Activated naive CD4-positive, alpha-beta T cell treated with anti-CD3 and anti-CD28 coated beads, Interleukin-2, amount 50 U/mL, for 16 hours (primary cell): ENCODE measurements at regions not wholly inside any gene's neighbourhood (a gene's known extent, or its start where the extent isn't known, plus 50 kb on each side); places are given as distances from the start of the nearest gene placed in this dataset.

ENCODE experiments used
- DNase-seq: peaks from one replicate; pipeline ENCODE4 v3.0.0-alpha.2; 2020

- no peak for DNase-seq
Observed at GRCh38 chr3:135755330-135756105, 210.0 kb upstream of the PPP2R3A start.

DNA sequence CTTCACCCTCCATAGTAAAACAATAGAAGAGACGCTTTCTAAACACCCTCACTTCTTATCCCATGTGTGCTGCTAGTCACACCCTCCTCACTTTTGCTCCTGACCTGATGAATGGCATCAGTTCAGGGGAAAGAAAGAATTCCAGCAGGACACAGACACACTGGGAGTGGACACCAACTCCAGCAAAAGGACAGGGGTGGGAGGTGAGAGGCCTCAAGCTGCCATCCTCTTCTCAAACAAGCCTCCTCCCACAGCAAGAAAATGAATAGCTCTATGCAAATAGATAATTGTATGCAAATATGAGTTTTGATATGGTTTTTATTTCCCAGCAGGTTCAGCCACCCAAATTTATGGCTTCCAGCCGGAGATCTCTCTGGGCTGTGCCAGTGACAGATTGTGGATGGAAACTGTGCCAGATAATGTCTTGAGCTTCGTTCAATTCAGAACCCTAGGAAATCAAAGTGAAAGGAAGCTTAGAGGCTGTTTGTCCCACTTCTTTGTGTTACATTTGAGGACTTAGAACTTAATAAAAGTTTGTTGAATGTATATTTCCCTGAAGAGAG, 209.3 kb upstream of the PPP2R3A start:
- DNase-seq: no peak

- DNase-seq: no peak
Observed at GRCh38 chr3:135757421-135757820, 208.1 kb upstream of the PPP2R3A start.

GRCh38 chr3:135758961-135759360, 206.6 kb upstream of the PPP2R3A start:
- DNase-seq: no peak

GRCh38 chr3:135759651-135760050, 205.9 kb upstream of the PPP2R3A start:
- DNase-seq: no peak

GRCh38 chr3:135760581-135760980, 204.9 kb upstream of the PPP2R3A start:
- DNase-seq: no peak

DNA sequence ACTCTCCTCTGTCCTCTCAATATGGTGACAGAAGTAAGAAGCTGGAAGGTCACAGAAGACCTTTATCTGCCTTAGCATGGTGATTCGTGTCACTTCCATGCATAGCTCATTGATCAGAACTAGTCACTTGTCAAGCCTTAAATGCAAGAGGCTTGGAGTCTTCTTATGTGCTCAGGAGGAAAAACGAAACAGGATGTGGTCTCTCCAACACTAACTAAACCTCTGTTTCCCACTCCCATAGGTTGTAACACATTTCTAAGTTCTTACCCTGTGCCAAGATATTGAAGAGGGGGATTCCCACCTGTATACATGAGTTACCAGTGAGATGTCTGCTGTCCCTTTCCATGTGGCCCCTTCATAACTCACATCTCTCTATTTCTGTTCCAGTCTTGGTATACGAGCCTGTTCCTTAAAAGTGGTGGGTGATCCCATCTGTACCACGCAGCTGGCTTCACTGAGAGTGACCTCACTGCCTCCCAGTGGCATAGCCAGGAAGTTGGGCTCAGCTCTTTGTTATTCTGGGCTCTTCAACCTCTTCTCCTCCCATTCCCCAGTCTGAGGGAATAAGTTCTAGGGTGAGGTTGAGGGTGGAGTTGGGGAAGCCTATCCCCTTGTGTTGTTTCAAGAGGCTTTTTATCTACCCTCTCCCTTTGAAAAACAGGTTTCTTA, 203.2 kb upstream of the PPP2R3A start:
- DNase-seq: no peak

GRCh38 chr3:135766115-135766514, 199.4 kb upstream of the PPP2R3A start:
- DNase-seq: no peak

DNA sequence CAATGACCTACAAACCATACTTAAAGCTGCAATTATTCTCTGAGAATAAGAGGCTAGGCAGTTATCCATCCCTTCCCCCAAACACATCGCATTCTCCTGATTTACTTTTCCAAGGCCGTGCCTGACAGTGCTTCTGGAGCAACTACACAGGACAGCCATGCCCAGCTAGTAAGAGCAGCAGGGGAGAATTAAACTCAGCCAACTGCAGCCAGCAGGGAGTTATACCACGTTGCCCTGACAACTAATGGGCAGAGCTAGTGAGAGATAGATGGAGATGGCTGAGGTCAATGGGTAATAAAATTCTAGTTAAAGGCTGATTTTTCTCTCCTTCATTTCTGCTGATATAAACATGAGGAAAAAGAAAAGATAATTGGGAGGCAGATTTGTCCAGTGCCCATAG, 193.8 kb upstream of the PPP2R3A start:
- DNase-seq: no peak

DNA sequence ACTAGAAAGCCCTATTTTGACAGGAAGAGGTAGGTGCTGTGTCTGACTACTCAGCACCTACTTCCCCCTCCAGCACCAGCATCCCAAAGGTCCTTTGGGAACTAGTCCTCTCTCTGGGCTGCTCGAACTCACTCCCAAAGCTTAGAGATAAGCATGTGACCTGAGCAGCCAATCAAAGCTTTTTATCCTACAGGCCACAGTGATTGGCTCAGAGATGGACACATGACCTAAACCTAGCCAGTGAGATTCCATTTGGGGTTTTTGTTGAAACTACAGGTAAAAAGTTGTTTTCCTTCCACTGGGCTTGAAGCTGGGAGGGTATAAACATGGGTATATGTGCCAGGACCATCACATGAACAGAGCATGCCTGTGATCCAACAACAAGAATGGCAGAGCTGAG, 186.5 kb upstream of the PPP2R3A start:
- no peak for DNase-seq

- DNase-seq: no peak
Observed at GRCh38 chr3:135779590-135780235, 185.8 kb upstream of the PPP2R3A start.

- DNase-seq: no peak
Observed at GRCh38 chr3:135781026-135781815, 184.3 kb upstream of the PPP2R3A start.

- no peak for DNase-seq
Observed at GRCh38 chr3:135784557-135784956, 181.0 kb upstream of the PPP2R3A start.

DNA sequence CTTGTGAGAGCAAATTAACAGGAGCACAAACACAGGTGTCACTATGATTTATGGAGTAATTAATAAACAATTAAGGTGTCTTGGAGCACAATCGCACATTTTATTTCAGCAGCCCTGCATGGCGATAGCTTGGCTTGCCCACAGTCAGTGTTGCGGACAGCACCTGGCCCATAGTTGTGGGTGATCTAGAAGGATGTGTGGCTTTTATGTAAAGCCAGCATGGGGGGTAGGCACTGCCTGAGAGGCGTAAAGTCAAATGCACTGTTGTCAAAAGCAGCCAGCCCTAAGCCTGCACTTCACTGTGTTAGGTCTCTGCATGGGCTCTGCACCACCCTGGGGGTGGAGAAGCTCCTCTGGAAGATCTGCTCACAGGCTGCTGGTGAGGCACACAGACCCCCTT, 177.4 kb upstream of the PPP2R3A start:
- DNase-seq: no peak

GRCh38 chr3:135788978-135789377, 176.6 kb upstream of the PPP2R3A start:
- no peak for DNase-seq

GRCh38 chr3:135792174-135792573, 173.4 kb upstream of the PPP2R3A start:
- no peak for DNase-seq

DNA sequence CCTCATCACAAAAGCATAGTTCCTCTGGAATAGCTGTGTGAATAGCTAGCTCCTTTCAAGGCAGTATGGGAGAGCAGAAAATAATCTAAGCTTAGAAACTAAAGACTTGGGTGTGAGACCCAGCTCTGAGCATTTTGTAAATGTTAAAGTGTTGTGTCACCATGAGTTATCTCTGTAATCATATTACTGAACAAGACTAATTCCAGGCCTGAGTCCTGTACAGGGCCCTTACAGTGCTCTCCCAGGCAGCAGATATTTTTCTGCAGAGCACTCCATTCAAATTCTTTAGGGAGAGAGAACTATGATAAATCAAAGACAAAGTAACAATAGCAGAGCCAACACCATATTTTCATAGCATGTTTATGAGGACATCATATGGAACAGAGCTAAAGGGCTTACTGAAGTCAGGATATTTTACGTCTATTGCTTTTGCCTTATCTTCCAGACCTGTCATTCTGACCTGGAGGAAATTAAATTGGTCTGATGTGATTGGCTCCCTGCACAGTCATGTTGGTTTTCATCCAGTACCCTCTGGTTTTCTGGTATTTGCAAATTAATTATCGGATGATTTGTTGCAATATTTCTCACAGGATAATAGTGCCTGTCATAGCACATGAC, 172.6 kb upstream of the PPP2R3A start:
- DNase-seq: no peak

- DNase-seq: no peak
Observed at GRCh38 chr3:135800071-135800549, 165.4 kb upstream of the PPP2R3A start.

GRCh38 chr3:135801018-135801417, 164.5 kb upstream of the PPP2R3A start:
- no peak for DNase-seq

GRCh38 chr3:135802171-135802570, 163.4 kb upstream of the PPP2R3A start:
- no peak for DNase-seq

GRCh38 chr3:135803028-135803692, 162.4 kb upstream of the PPP2R3A start:
- DNase-seq: no peak

- DNase-seq: no peak
Observed at GRCh38 chr3:135805752-135806151, 159.8 kb upstream of the PPP2R3A start.
